ENCODE measurements at regions not wholly inside any gene's neighbourhood (a gene's known extent, or its start where the extent isn't known, plus 50 kb on each side); places are given as distances from the start of the nearest gene placed in this dataset.

GRCh38 chr4:14237911-14238310 is 610.4 kb upstream of the BOD1L1 start:
- intact Hi-C loops (cut with DNase I) = no loop called here
- H3K4me1 ChIP-seq (replicated peaks in 1 of 2) = no peaks in the 10 kb centered on the region
- WGBS, 4 donors = 36 to 58% (median 57%) methylated on average over 2 of the region's 2 CpGs

GRCh38 chr4:14241574-14241973 is 614.0 kb upstream of the BOD1L1 start:
- H3K27ac ChIP-seq = no peak overlapping the region
- no peaks in the 10 kb centered on the region for H3K27me3 ChIP-seq
- no peaks in the 10 kb centered on the region for H3K4me1 ChIP-seq (replicated peaks in 1 of 2)
- intact Hi-C loops (cut with DNase I) = no loop called here
- no peak overlapping the region for H3K4me3 ChIP-seq
- no peak for TF ChIP-seq POLR2A (IDR thresholded peaks at IDR 0.05)
- TF ChIP-seq CTCF (IDR thresholded peaks at IDR 0.05) = no peak
- 70 to 94% (median 88%) methylated on average over 3 of the region's 3 CpGs for WGBS, 4 donors
- H3K9me3 ChIP-seq (replicated peaks in 1 of 3) = no peaks in the 10 kb centered on the region
- DNase-seq = no peak
- no peaks in the 10 kb centered on the region for H3K36me3 ChIP-seq (replicated peaks in 1 of 2)

More at GRCh38 chr4:14237911-14238310, 610.4 kb upstream of the BOD1L1 start:
- Histone ChIP-seq H3K27ac (no peak overlapping the region), H3K27me3 (no peaks in the 10 kb centered on the region), H3K9me3 (replicated peaks in 1 of 3) (no peaks in the 10 kb centered on the region), H3K36me3 (replicated peaks in 1 of 2) (no peaks in the 10 kb centered on the region), H3K4me3 (no peak overlapping the region)
- TF ChIP-seq POLR2A (IDR thresholded peaks at IDR 0.05) = no peak
- TF ChIP-seq CTCF (IDR thresholded peaks at IDR 0.05) = no peak
- no peak for DNase-seq

GRCh38 chr4:14247767-14248166 is 620.2 kb upstream of the BOD1L1 start:
- no peak for DNase-seq
- Histone ChIP-seq H3K36me3 (replicated peaks in 1 of 2) (no peaks in the 10 kb centered on the region), H3K27me3 (no peaks in the 10 kb centered on the region), H3K4me1 (replicated peaks in 1 of 2) (no peaks in the 10 kb centered on the region), H3K27ac (no peak overlapping the region), H3K4me3 (no peak overlapping the region), H3K9me3 (replicated peaks in 1 of 3) (no peaks in the 10 kb centered on the region)
- 77 to 84% (median 81%) methylated on average over 3 of the region's 3 CpGs for WGBS, 4 donors
- intact Hi-C loops (cut with DNase I) = no loop called here
- no peak for TF ChIP-seq CTCF (IDR thresholded peaks at IDR 0.05)
- no peak for TF ChIP-seq POLR2A (IDR thresholded peaks at IDR 0.05)

GRCh38 chr4:14249226-14249625 is 621.7 kb upstream of the BOD1L1 start:
- 72 to 92% (median 86%) methylated on average over 1 of the region's 1 CpG for WGBS, 4 donors
- TF ChIP-seq POLR2A (IDR thresholded peaks at IDR 0.05) = no peak
- TF ChIP-seq CTCF (IDR thresholded peaks at IDR 0.05) = no peak
- intact Hi-C loops (cut with DNase I) = no loop called here

More at GRCh38 chr4:14249226-14249625, 621.7 kb upstream of the BOD1L1 start:
- H3K9me3 ChIP-seq (replicated peaks in 1 of 3) = no peaks in the 10 kb centered on the region
- H3K27ac ChIP-seq = no peak overlapping the region
- DNase-seq = no peak
- no peaks in the 10 kb centered on the region for H3K27me3 ChIP-seq
- H3K4me3 ChIP-seq = no peak overlapping the region
- no peaks in the 10 kb centered on the region for H3K36me3 ChIP-seq (replicated peaks in 1 of 2)
- H3K4me1 ChIP-seq (replicated peaks in 1 of 2) = no peaks in the 10 kb centered on the region

All from adrenal gland (tissue), 9 donors.